SU-DHL-6 (cell line): ENCODE measurements at regions not wholly inside any gene's neighbourhood (a gene's known extent, or its start where the extent isn't known, plus 50 kb on each side); places are given as distances from the start of the nearest gene placed in this dataset.

Source experiments
- H2AFZ ChIP-seq: fragments of 200-600 bp; sonication (generic); 2 replicates; pipeline ENCODE4 v1.6.1; 2014; ENCODE audit warnings: low read depth, mild to moderate bottlenecking, moderate library complexity, mixed read lengths, antibody characterized with exemption, low read length; ENCODE audit not compliant: severe bottlenecking
- H3F3A ChIP-seq: fragments of 200-600 bp; shearing (Covaris generic); 2 replicates; pipeline ENCODE4 v1.6.0; 2016; ENCODE audit warnings: antibody characterized with exemption, mild to moderate bottlenecking; ENCODE audit not compliant: insufficient read depth
- H3K27ac ChIP-seq: fragments of 200-600 bp; sonication (generic); 2 replicates; pipeline ENCODE4 v1.5.1; 2016; ENCODE audit warnings: low read depth, mild to moderate bottlenecking, low read length, moderate library complexity, mixed read lengths
- H3K27me3 ChIP-seq: fragments of 200-600 bp; sonication (generic), shearing (Covaris generic); 2 replicates; pipeline ENCODE4 v1.6.0; 2014; ENCODE audit warnings: mild to moderate bottlenecking, low read length
- H3K36me3 ChIP-seq: fragments of 200-600 bp; sonication (generic); 2 replicates; pipeline ENCODE4 v1.6.1; 2014; ENCODE audit warnings: mild to moderate bottlenecking, low read length, mixed read lengths
- H3K4me2 ChIP-seq: fragments of 300-600, 200-600 bp; shearing (Covaris generic), sonication (generic); 2 replicates; pipeline ENCODE4 v1.6.0; 2014; ENCODE audit warnings: low read length, low read depth, mild to moderate bottlenecking; ENCODE audit not compliant: poor library complexity, severe bottlenecking
- H3K4me3 ChIP-seq: fragments of 200-600 bp; sonication (generic); 2 replicates; pipeline ENCODE4 v1.5.1; 2014; ENCODE audit warnings: antibody characterized with exemption, low read length, mild to moderate bottlenecking, mixed read lengths; ENCODE audit not compliant: insufficient read depth, poor library complexity, severe bottlenecking
- H3K79me2 ChIP-seq: fragments of 200-600 bp; sonication (generic); 2 replicates; pipeline ENCODE4 v1.6.1; 2014; ENCODE audit warnings: mild to moderate bottlenecking, low read length, moderate library complexity; ENCODE audit not compliant: insufficient read depth
- H3K9ac ChIP-seq: fragments of 200-600 bp; sonication (generic); 2 replicates; pipeline ENCODE4 v1.7.0; 2014; ENCODE audit warnings: mild to moderate bottlenecking, low read length
- H3K9me2 ChIP-seq: fragments of 200-600 bp; sonication (generic); replicated peaks from 2 replicates; pipeline ENCODE4 v1.6.1; 2014; ENCODE audit warnings: low read length; ENCODE audit not compliant: insufficient read depth
- H3K9me3 ChIP-seq: fragments of 200-600 bp; sonication (generic); 2 replicates; pipeline ENCODE4 v1.6.1; 2014; ENCODE audit warnings: low read length, mixed read lengths; ENCODE audit not compliant: insufficient read depth
- H4K20me1 ChIP-seq: fragments of 200-600 bp; sonication (generic); 2 replicates; pipeline ENCODE4 v1.6.1; 2014; ENCODE audit warnings: low read depth, mild to moderate bottlenecking, antibody characterized with exemption, low read length, moderate library complexity, mixed read lengths
- CTCF ChIP-seq: fragments of 200-600 bp; sonication (generic); IDR thresholded peaks from one replicate; pipeline ENCODE4 v1.5.1; 2017; ENCODE audit warnings: antibody characterized with exemption, mild to moderate bottlenecking, low read length, moderate library complexity; ENCODE audit not compliant: insufficient read depth, poor library complexity, severe bottlenecking
- EZH2phosphoT487 ChIP-seq: fragments of 200-600 bp; sonication (generic), shearing (Covaris generic); conservative IDR thresholded peaks from 2 replicates; pipeline ENCODE4 v1.6.1; 2018; ENCODE audit warnings: mild to moderate bottlenecking, antibody characterized with exemption, low read length, moderate library complexity, mixed read lengths

- Histone ChIP-seq H3K27me3 (no peaks in the 10 kb centered on the region), H3F3A (no peaks in the 10 kb centered on the region), H3K36me3 (no peaks in the 10 kb centered on the region), H3K4me3 (no peak overlapping the region), H3K27ac (no peak overlapping the region), H3K9ac (no peak overlapping the region), H3K9me3 (no peaks in the 10 kb centered on the region), H2AFZ (no peak overlapping the region), H3K9me2 (no peaks in the 10 kb centered on the region), H4K20me1 (no peaks in the 10 kb centered on the region), H3K79me2 (no peaks in the 10 kb centered on the region), H3K4me2 (no peak overlapping the region)
- no peak for TF ChIP-seq CTCF
- TF ChIP-seq EZH2phosphoT487, result no peak
Observed at GRCh38 chr3:162143180-162143579, 646.6 kb downstream of the OTOL1 start.

GRCh38 chr3:162147996-162148395 lies 651.4 kb downstream of the OTOL1 start:
- no peaks in the 10 kb centered on the region for H3F3A ChIP-seq
- no peak overlapping the region for H3K27ac ChIP-seq
- H3K9me2 ChIP-seq, result no peaks in the 10 kb centered on the region
- no peak overlapping the region for H2AFZ ChIP-seq
- H3K9ac ChIP-seq, result no peak overlapping the region
- H4K20me1 ChIP-seq, result no peaks in the 10 kb centered on the region
- no peak overlapping the region for H3K4me2 ChIP-seq
- no peaks in the 10 kb centered on the region for H3K79me2 ChIP-seq
- no peaks in the 10 kb centered on the region for H3K27me3 ChIP-seq
- no peaks in the 10 kb centered on the region for H3K9me3 ChIP-seq
- no peak overlapping the region for H3K4me3 ChIP-seq
- TF ChIP-seq EZH2phosphoT487, result no peak
- no peak for TF ChIP-seq CTCF
- H3K36me3 ChIP-seq, result no peaks in the 10 kb centered on the region

GRCh38 chr3:162150790-162151189 lies 654.2 kb downstream of the OTOL1 start:
- no peaks in the 10 kb centered on the region for H3K9me2 ChIP-seq

More at GRCh38 chr3:162150790-162151189, 654.2 kb downstream of the OTOL1 start:
- no peak overlapping the region for H3K4me2 ChIP-seq
- no peaks in the 10 kb centered on the region for H3K27me3 ChIP-seq
- no peak overlapping the region for H2AFZ ChIP-seq
- no peaks in the 10 kb centered on the region for H3F3A ChIP-seq
- TF ChIP-seq CTCF, result no peak
- TF ChIP-seq EZH2phosphoT487, result no peak
- no peaks in the 10 kb centered on the region for H4K20me1 ChIP-seq
- no peak overlapping the region for H3K4me3 ChIP-seq
- H3K9ac ChIP-seq, result no peak overlapping the region
- H3K9me3 ChIP-seq, result no peaks in the 10 kb centered on the region
- H3K36me3 ChIP-seq, result no peaks in the 10 kb centered on the region
- H3K79me2 ChIP-seq, result no peaks in the 10 kb centered on the region
- H3K27ac ChIP-seq, result no peak overlapping the region
